ENCODE measurements at regions not wholly inside any gene's neighbourhood (a gene's known extent, or its start where the extent isn't known, plus 50 kb on each side); places are given as distances from the start of the nearest gene placed in this dataset.

DNA sequence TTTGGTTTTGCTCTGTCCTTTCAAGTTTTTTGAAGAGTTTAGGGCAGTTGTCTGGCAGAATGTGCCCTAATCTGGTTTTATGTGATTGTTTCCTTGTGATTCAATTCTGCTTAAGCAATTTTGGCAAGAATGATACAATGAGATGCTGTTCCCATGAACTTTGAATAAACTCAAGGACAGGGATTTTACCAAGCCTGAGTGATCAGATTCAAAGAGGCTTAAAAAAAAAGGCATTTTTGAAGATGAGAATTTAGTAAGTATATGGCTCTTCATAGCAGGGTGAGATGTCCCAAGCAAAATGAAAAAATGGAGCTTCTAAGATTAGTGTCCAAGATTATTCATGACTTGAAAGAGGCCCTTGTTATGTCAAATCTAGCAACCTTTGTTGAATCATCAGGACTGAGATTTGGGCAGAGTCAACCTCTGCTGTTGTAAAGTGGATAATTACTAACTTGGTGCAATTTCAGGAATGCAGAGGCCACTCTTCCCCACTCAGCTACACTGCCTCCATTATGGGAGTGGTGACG is 180.6 kb upstream of the NUDT4 start:
- Histone ChIP-seq H3K27me3 (ENCODE audit: insufficient read depth, low read length) (no peaks in the 10 kb centered on the region), H3K4me3 (ENCODE audit: insufficient read depth, low read depth, low read length) (no peak overlapping the region), H3K4me1 (ENCODE audit: insufficient read depth, low read length) (peaks cover 35% of the 10 kb centered on the region), H3K4me2 (ENCODE audit: low read length) (peak overlapping the region; percentile 39), H3K36me3 (ENCODE audit: insufficient read depth, low read length) (no peaks in the 10 kb centered on the region), H3K79me2 (ENCODE audit: insufficient read depth, low read length) (no peaks in the 10 kb centered on the region), H3K9me3 (ENCODE audit: insufficient read depth, low read depth, low read length) (no peaks in the 10 kb centered on the region), H2AFZ (ENCODE audit: low read depth, low read length) (no peak overlapping the region), H4K20me1 (ENCODE audit: insufficient read depth, low read length) (no peaks in the 10 kb centered on the region), H3K27ac (ENCODE audit: low read depth, low read length) (no peak overlapping the region), H3K9ac (ENCODE audit: low read length) (no peak overlapping the region)
- H3K27ac Mint-ChIP-seq (ENCODE audit: unreplicated experiment): no peak overlapping the region
- H3K9me3 Mint-ChIP-seq (ENCODE audit: unreplicated experiment): no peaks in the 10 kb centered on the region
- no peak for TF ChIP-seq EZH2 (IDR thresholded peaks at IDR 0.05; ENCODE audit: insufficient read depth, low read length)
- TF ChIP-seq, protein P1, sequence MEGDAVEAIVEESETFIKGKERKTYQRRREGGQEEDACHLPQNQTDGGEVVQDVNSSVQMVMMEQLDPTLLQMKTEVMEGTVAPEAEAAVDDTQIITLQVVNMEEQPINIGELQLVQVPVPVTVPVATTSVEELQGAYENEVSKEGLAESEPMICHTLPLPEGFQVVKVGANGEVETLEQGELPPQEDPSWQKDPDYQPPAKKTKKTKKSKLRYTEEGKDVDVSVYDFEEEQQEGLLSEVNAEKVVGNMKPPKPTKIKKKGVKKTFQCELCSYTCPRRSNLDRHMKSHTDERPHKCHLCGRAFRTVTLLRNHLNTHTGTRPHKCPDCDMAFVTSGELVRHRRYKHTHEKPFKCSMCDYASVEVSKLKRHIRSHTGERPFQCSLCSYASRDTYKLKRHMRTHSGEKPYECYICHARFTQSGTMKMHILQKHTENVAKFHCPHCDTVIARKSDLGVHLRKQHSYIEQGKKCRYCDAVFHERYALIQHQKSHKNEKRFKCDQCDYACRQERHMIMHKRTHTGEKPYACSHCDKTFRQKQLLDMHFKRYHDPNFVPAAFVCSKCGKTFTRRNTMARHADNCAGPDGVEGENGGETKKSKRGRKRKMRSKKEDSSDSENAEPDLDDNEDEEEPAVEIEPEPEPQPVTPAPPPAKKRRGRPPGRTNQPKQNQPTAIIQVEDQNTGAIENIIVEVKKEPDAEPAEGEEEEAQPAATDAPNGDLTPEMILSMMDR (IDR thresholded peaks at IDR 0.05; ENCODE audit: insufficient read depth, low read depth, low read length): no peak
- FAIRE-seq (no peak), DNase-seq (ENCODE audit: low read depth) (peak; percentile 67)
- no peaks in the 10 kb centered on the region for H3K27me3 Mint-ChIP-seq (ENCODE audit: low read depth, unreplicated experiment)
- H3K36me3 Mint-ChIP-seq (ENCODE audit: low read depth, unreplicated experiment): no peaks in the 10 kb centered on the region
- no peak overlapping the region for H3K4me3 Mint-ChIP-seq (ENCODE audit: unreplicated experiment)
- H3K4me1 Mint-ChIP-seq (ENCODE audit: low read depth, unreplicated experiment): peaks cover 21% of the 10 kb centered on the region

DNA sequence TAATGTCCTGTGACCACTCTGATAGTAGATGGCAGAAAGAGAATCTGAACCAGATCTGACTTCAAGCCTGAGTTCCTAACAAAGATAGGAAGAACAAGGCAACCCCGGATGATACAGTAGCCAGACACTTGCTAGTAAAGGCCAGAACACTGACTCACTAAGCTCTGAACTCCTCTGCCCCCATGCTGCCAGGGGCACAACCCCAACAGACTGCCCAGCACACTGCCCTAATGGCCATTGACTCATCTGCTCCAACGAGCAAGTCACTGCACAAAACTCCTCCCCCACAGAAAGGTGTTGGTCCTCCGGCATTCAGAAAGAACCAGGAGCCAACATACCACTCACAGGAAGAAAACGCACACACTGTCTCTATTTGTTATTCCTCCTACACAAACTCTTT is 179.6 kb upstream of the NUDT4 start:
- H3K9me3 Mint-ChIP-seq (ENCODE audit: unreplicated experiment): no peaks in the 10 kb centered on the region
- H3K4me3 Mint-ChIP-seq (ENCODE audit: unreplicated experiment): no peak overlapping the region
- Histone ChIP-seq H3K27me3 (ENCODE audit: insufficient read depth, low read length) (no peaks in the 10 kb centered on the region), H3K4me3 (ENCODE audit: insufficient read depth, low read depth, low read length) (no peak overlapping the region), H2AFZ (ENCODE audit: low read depth, low read length) (no peak overlapping the region), H3K4me2 (ENCODE audit: low read length) (peak overlapping the region; percentile 39), H3K9ac (ENCODE audit: low read length) (no peak overlapping the region), H3K4me1 (ENCODE audit: insufficient read depth, low read length) (peaks cover 33% of the 10 kb centered on the region), H3K79me2 (ENCODE audit: insufficient read depth, low read length) (no peaks in the 10 kb centered on the region), H3K9me3 (ENCODE audit: insufficient read depth, low read depth, low read length) (no peaks in the 10 kb centered on the region), H3K36me3 (ENCODE audit: insufficient read depth, low read length) (no peaks in the 10 kb centered on the region), H4K20me1 (ENCODE audit: insufficient read depth, low read length) (no peaks in the 10 kb centered on the region), H3K27ac (ENCODE audit: low read depth, low read length) (no peak overlapping the region)
- FAIRE-seq: no peak
- H3K36me3 Mint-ChIP-seq (ENCODE audit: low read depth, unreplicated experiment): no peaks in the 10 kb centered on the region
- TF ChIP-seq EZH2 (IDR thresholded peaks at IDR 0.05; ENCODE audit: insufficient read depth, low read length): no peak
- TF ChIP-seq, protein P1 (IDR thresholded peaks at IDR 0.05; ENCODE audit: insufficient read depth, low read depth, low read length): no peak
- peaks cover 21% of the 10 kb centered on the region for H3K4me1 Mint-ChIP-seq (ENCODE audit: low read depth, unreplicated experiment)
- no peak overlapping the region for H3K27ac Mint-ChIP-seq (ENCODE audit: unreplicated experiment)
- peak; percentile 85 for DNase-seq (ENCODE audit: low read depth)
- H3K27me3 Mint-ChIP-seq (ENCODE audit: low read depth, unreplicated experiment): no peaks in the 10 kb centered on the region

GRCh38 chr12:93199831-93200236 is 177.9 kb upstream of the NUDT4 start:
- no peak overlapping the region for H3K27ac Mint-ChIP-seq (ENCODE audit: unreplicated experiment)

More at GRCh38 chr12:93199831-93200236, 177.9 kb upstream of the NUDT4 start:
- H3K4me3 Mint-ChIP-seq (ENCODE audit: unreplicated experiment): no peak overlapping the region
- Histone ChIP-seq H2AFZ (ENCODE audit: low read depth, low read length) (no peak overlapping the region), H3K9me3 (ENCODE audit: insufficient read depth, low read depth, low read length) (no peaks in the 10 kb centered on the region), H3K36me3 (ENCODE audit: insufficient read depth, low read length) (no peaks in the 10 kb centered on the region), H3K4me3 (ENCODE audit: insufficient read depth, low read depth, low read length) (no peak overlapping the region), H3K27me3 (ENCODE audit: insufficient read depth, low read length) (no peaks in the 10 kb centered on the region), H3K4me1 (ENCODE audit: insufficient read depth, low read length) (peaks cover 33% of the 10 kb centered on the region), H3K27ac (ENCODE audit: low read depth, low read length) (no peak overlapping the region), H3K79me2 (ENCODE audit: insufficient read depth, low read length) (no peaks in the 10 kb centered on the region), H3K4me2 (ENCODE audit: low read length) (peak overlapping the region; percentile 15), H4K20me1 (ENCODE audit: insufficient read depth, low read length) (no peaks in the 10 kb centered on the region), H3K9ac (ENCODE audit: low read length) (no peak overlapping the region)
- DNase-seq (ENCODE audit: low read depth) (peak; percentile 60), FAIRE-seq (no peak)
- H3K36me3 Mint-ChIP-seq (ENCODE audit: low read depth, unreplicated experiment): no peaks in the 10 kb centered on the region
- peaks cover 21% of the 10 kb centered on the region for H3K4me1 Mint-ChIP-seq (ENCODE audit: low read depth, unreplicated experiment)
- H3K27me3 Mint-ChIP-seq (ENCODE audit: low read depth, unreplicated experiment): no peaks in the 10 kb centered on the region
- TF ChIP-seq, protein P1 (IDR thresholded peaks at IDR 0.05; ENCODE audit: insufficient read depth, low read depth, low read length): no peak
- no peak for TF ChIP-seq EZH2 (IDR thresholded peaks at IDR 0.05; ENCODE audit: insufficient read depth, low read length)
- no peaks in the 10 kb centered on the region for H3K9me3 Mint-ChIP-seq (ENCODE audit: unreplicated experiment)

All from astrocyte (in vitro differentiated cells and primary cell).